Liver (tissue), 8 donors: ENCODE measurements at regions not wholly inside any gene's neighbourhood (a gene's known extent, or its start where the extent isn't known, plus 50 kb on each side); places are given as distances from the start of the nearest gene placed in this dataset.

Experiments
- DNase-seq: peaks from one replicate; pipeline ENCODE4 v3.0.0-alpha.2; 2017; ENCODE audit warnings: low spot score
- H3K27ac ChIP-seq, 2 donors: one replicate each; pipeline ENCODE4 v1.7.0; 2013; ENCODE audit warnings: inconsistent platforms in 2 of 2, low read length in 2 of 2, control low read depth in 1 of 2, low read depth in 1 of 2, mild to moderate bottlenecking in 1 of 2
- H3K27me3 ChIP-seq, 4 donors: one replicate each; pipeline versions ENCODE4 v1.6.1 to v1.7.0; 2013; ENCODE audit warnings: low read length in 3 of 4, inconsistent platforms in 1 of 4, mild to moderate bottlenecking in 1 of 4, moderate library complexity in 1 of 4; ENCODE audit not compliant: control insufficient read depth in 4 of 4, insufficient read depth in 4 of 4
- H3K36me3 ChIP-seq, 4 donors: one replicate each; pipeline versions ENCODE4 v1.6.1 to v1.7.0; 2013; ENCODE audit warnings: low read length in 3 of 4, mild to moderate bottlenecking in 3 of 4, low read depth in 1 of 4, moderate library complexity in 1 of 4; ENCODE audit not compliant: control insufficient read depth in 4 of 4, insufficient read depth in 3 of 4
- H3K4me1 ChIP-seq, 4 donors: one replicate each; pipeline versions ENCODE4 v1.6.1 to v1.7.0; 2013; ENCODE audit warnings: low read length in 3 of 4, mild to moderate bottlenecking in 3 of 4, moderate library complexity in 1 of 4; ENCODE audit not compliant: control insufficient read depth in 4 of 4, insufficient read depth in 4 of 4
- H3K4me3 ChIP-seq, 3 donors: one replicate each; pipeline versions ENCODE4 v1.6.1 to v1.7.0; 2013; ENCODE audit warnings: low read length in 3 of 3, control low read depth in 1 of 3, low read depth in 1 of 3, mild to moderate bottlenecking in 1 of 3
- H3K9ac ChIP-seq, 2 donors: one replicate each; pipeline ENCODE4 v1.7.0; 2013; ENCODE audit warnings: low read length in 2 of 2, mild to moderate bottlenecking in 2 of 2, moderate library complexity in 2 of 2, control low read depth in 1 of 2, low read depth in 1 of 2
- H3K9me3 ChIP-seq, 4 donors: one replicate each; pipeline versions ENCODE4 v1.6.1 to v1.7.0; 2013; ENCODE audit warnings: low read length in 3 of 4; ENCODE audit not compliant: control insufficient read depth in 4 of 4
- EGR1 ChIP-seq, 2 donors: IDR thresholded peaks; 2 replicates each; pipeline ENCODE4 v1.6.1; 2016 to 2018; ENCODE audit warnings: antibody characterized with exemption in 2 of 2, low read depth in 2 of 2
- FOXA2 ChIP-seq: IDR thresholded peaks from 2 replicates; pipeline ENCODE4 v1.6.1; 2016; ENCODE audit warnings: antibody characterized with exemption
- HNF4A ChIP-seq, 2 donors: conservative IDR thresholded peaks; 2 replicates each; pipeline ENCODE4 v1.6.1; 2016; ENCODE audit warnings: antibody characterized with exemption in 2 of 2, mild to moderate bottlenecking in 2 of 2
- HNF4G ChIP-seq: IDR thresholded peaks from 2 replicates; pipeline ENCODE4 v1.6.1; 2016; ENCODE audit warnings: antibody characterized with exemption
- JUND ChIP-seq, 2 donors: IDR thresholded peaks; 2 replicates each; pipeline ENCODE4 v1.6.1; 2016; ENCODE audit warnings: antibody characterized with exemption in 2 of 2
- MAX ChIP-seq: IDR thresholded peaks from 2 replicates; pipeline ENCODE4 v1.6.1; 2016; ENCODE audit warnings: antibody characterized with exemption
- RAD21 ChIP-seq, 2 donors: IDR thresholded peaks; 2 replicates each; pipeline ENCODE4 v1.6.1; 2016; ENCODE audit warnings: antibody characterized with exemption in 2 of 2, mild to moderate bottlenecking in 2 of 2
- REST ChIP-seq: IDR thresholded peaks from 2 replicates; pipeline ENCODE4 v1.6.1; 2016; ENCODE audit warnings: antibody characterized with exemption, mild to moderate bottlenecking
- RXRA ChIP-seq, 2 donors: IDR thresholded peaks; 2 replicates each; pipeline ENCODE4 v1.6.1; 2017 to 2018; ENCODE audit warnings: antibody characterized with exemption in 2 of 2, mild to moderate bottlenecking in 1 of 2
- TAF1 ChIP-seq: conservative IDR thresholded peaks from 2 replicates; pipeline ENCODE4 v1.6.1; 2016; ENCODE audit warnings: antibody characterized with exemption, mild to moderate bottlenecking
- WGBS: extraction: QIAGEN DNeasy Blood & Tissue Kit; methylation state at CpG from one replicate; pipeline ENCODE4 v1.1.7; 2013; 5-methylcytosine and 5-hydroxymethylcytosine counted together
- TF ChIP-seq, protein P1 (sequence below): IDR thresholded peaks from 2 replicates; pipeline ENCODE4 v1.6.1; 2016; ENCODE audit warnings: antibody characterized with exemption
- TF ChIP-seq, protein P2 (sequence below): fragments of 150-350 bp; IDR thresholded peaks from 2 replicates; pipeline ENCODE4 v1.5.1; 2017; ENCODE audit warnings: improper control_type of control experiment, low read depth, low read length; ENCODE audit not compliant: missing input control
- TF ChIP-seq, protein P3 (sequence below): IDR thresholded peaks from 2 replicates; pipeline ENCODE4 v1.6.1; 2016; ENCODE audit warnings: antibody characterized with exemption
- donor health status: healthy.
- donor health status: healthy.
- donor health status: healthy.
- donor health status: healthy.
- donor health status: healthy.

DNA sequence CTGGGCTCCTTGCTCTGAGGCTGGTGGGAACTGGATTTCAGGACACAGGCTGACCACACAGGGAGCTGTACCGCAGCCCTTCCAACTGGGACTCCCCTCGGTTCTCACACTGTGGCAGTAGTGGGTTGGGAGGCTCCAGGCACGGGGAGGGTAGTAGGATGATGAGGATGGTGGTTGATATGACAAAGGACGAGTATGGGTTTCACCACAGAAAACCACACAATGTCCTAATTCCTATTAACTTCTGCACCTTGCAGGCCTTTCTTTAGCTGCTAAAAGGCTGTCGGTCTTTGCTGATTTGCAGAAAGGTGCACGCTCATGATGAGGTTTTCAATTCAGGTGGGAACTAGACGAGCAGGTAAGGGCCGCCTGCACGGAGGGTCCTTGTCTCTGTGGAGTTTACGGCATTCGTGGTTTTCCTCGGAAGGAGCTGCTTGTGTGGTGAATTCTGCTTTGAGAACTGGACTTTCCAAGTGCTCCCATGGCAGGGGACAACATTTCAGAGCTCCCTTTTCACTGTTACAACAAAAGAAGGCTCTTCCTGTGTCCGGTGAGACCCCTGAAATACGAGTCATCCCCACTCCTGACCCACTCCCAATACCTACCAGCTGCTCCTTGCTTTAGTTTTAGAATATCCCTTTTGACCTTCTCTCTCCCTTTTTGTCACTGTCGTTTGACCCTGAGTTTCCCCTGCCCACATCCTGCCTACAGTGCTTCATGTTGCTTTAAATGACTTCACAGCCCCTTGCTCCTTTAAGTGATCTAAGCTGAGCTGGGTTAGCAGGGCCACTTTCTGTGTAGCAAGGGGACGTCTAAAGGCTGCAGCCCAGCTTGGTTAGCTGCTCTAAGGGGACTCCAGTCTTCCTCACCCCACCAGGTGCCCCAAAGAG is 125.1 kb downstream of the MRPS6 start:
- no peak for DNase-seq
- no peaks in the 10 kb centered on the region for H3K27me3 ChIP-seq
- H3K27ac ChIP-seq: peak overlapping the region in 1 of 2 donors; percentile 30
- WGBS: 79% methylated on average over 16 of the region's 16 CpGs
- H3K9ac ChIP-seq: no peak overlapping the region
- H3K9me3 ChIP-seq: no peaks in the 10 kb centered on the region
- peaks cover 1 to 16% (median 10%) of the 10 kb centered on the region in 4 donors for H3K4me1 ChIP-seq
- H3K36me3 ChIP-seq: no peaks in the 10 kb centered on the region
- TF ChIP-seq RAD21 (IDR thresholded peaks at IDR 0.05) (no peak), EGR1 (IDR thresholded peaks at IDR 0.05; ENCODE audit: low read depth in 2 of 2) (no peak), HNF4G (no peak), HNF4A (conservative IDR thresholded peaks at IDR 0.05) (no peak), MAX (no peak), TAF1 (no peak), JUND (IDR thresholded peaks at IDR 0.05) (no peak)
- TF ChIP-seq, protein P1, sequence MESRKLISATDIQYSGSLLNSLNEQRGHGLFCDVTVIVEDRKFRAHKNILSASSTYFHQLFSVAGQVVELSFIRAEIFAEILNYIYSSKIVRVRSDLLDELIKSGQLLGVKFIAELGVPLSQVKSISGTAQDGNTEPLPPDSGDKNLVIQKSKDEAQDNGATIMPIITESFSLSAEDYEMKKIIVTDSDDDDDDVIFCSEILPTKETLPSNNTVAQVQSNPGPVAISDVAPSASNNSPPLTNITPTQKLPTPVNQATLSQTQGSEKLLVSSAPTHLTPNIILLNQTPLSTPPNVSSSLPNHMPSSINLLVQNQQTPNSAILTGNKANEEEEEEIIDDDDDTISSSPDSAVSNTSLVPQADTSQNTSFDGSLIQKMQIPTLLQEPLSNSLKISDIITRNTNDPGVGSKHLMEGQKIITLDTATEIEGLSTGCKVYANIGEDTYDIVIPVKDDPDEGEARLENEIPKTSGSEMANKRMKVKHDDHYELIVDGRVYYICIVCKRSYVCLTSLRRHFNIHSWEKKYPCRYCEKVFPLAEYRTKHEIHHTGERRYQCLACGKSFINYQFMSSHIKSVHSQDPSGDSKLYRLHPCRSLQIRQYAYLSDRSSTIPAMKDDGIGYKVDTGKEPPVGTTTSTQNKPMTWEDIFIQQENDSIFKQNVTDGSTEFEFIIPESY: no peak
- TF ChIP-seq, protein P2, sequence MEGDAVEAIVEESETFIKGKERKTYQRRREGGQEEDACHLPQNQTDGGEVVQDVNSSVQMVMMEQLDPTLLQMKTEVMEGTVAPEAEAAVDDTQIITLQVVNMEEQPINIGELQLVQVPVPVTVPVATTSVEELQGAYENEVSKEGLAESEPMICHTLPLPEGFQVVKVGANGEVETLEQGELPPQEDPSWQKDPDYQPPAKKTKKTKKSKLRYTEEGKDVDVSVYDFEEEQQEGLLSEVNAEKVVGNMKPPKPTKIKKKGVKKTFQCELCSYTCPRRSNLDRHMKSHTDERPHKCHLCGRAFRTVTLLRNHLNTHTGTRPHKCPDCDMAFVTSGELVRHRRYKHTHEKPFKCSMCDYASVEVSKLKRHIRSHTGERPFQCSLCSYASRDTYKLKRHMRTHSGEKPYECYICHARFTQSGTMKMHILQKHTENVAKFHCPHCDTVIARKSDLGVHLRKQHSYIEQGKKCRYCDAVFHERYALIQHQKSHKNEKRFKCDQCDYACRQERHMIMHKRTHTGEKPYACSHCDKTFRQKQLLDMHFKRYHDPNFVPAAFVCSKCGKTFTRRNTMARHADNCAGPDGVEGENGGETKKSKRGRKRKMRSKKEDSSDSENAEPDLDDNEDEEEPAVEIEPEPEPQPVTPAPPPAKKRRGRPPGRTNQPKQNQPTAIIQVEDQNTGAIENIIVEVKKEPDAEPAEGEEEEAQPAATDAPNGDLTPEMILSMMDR: no peak
- no peak overlapping the region for H3K4me3 ChIP-seq

GRCh38 chr21:34199121-34199910 is 125.9 kb downstream of the MRPS6 start:
- Histone ChIP-seq H3K36me3 (no peaks in the 10 kb centered on the region), H3K4me1 (peaks cover 1 to 16% (median 10%) of the 10 kb centered on the region in 4 donors), H3K27ac (no peak overlapping the region), H3K9me3 (no peaks in the 10 kb centered on the region), H3K4me3 (no peak overlapping the region), H3K9ac (no peak overlapping the region), H3K27me3 (no peaks in the 10 kb centered on the region)
- DNase-seq: no peak
- TF ChIP-seq, protein P3, sequence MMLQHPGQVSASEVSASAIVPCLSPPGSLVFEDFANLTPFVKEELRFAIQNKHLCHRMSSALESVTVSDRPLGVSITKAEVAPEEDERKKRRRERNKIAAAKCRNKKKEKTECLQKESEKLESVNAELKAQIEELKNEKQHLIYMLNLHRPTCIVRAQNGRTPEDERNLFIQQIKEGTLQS: no peak
- TF ChIP-seq HNF4G (no peak), RXRA (IDR thresholded peaks at IDR 0.05) (no peak), HNF4A (conservative IDR thresholded peaks at IDR 0.05) (no peak), FOXA2 (no peak), EGR1 (IDR thresholded peaks at IDR 0.05; ENCODE audit: low read depth in 2 of 2) (no peak), REST (no peak)
- TF ChIP-seq, protein P1: no peak
- 78% methylated on average over 7 of the region's 7 CpGs for WGBS
